ENCODE measurements at regions not wholly inside any gene's neighbourhood (a gene's known extent, or its start where the extent isn't known, plus 50 kb on each side); places are given as distances from the start of the nearest gene placed in this dataset.
"Not testable (repeated sequence)": the region's sequence is repeated elsewhere in the genome, so short reads cannot be mapped to it uniquely, and the experiment has no call there.

DNA sequence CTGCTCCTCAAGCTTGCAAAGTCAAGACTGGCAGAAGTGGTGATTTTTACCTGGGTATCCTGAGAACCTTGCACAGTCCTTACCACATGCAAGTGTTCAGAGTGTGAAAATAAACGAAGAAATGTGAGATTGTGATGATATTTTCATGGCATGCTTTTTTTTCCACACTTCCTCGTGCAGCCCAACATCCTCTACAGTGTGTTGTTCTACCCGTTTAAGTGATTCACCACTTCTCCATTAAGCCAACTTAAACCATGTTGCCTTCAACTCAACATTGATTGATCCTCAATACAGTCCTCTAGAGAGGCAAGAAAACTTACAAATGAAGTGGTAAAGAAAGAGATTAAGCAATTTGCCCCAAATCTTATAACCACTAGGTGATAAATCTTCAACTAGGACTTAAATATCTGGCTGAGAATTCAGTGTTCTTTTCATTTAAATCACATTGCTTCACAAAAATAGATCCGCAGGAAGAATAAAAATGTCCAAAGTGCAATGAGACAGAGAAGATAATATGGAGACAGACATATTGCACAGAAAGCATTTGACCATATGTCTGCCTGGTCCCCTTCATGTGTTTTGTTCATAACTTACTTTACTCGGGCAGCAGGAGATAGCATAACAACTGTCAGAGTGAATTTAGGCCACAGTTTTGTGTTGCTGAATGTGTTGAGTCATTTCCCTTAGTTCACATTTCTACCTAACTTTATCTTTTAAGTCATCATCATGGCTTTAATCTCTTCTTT, 75.8 kb upstream of the PARP8 start:
- DNase-seq: peak; percentile 38

DNA sequence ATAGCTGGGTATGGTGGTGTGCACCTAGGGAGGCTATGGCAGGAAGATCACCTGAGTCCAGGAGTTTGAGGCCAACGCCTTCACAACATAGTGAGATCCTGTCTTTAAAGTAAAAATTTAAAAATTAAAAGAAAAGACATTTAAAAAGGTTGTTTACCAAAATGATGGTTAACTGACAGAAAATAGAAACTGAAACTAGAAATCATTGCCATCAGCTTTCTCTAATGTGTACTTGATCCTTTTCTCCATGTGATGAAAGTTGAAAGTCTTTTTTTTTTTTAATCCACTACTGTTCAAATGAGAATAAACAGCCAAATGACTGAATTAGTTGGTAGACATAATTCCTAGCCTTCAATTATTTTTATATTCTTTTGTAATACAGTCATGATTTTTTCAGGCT, 75.1 kb upstream of the PARP8 start:
- DNase-seq: peak; percentile 27

- DNase-seq: peak; percentile 74
These were observed 72.8 kb upstream of the PARP8 start for GRCh38 chr5:50593681-50594080.

DNA sequence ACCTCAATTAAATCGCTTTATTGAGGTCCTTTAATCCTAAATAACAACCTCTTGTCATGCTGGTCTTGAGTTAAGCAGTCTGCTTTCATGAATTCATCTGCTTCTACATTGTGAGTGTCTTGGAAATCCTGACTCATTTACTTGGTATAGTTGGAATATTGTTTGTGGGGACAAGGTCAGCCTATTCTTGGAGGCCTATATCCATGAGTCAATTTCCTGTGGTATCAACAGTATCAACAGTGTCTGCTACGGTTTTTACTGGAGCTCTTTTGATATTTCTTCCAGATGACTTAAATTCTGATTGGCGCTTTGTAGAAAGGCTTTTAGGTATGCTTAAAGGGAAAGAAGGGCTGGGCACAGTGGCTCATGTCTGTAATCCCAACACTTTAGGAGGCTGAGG, 71.2 kb upstream of the PARP8 start:
- DNase-seq: no peak

GRCh38 chr5:50601576-50601975, 64.9 kb upstream of the PARP8 start:
- peak; percentile 24 for DNase-seq

GRCh38 chr5:50606179-50606578, 60.3 kb upstream of the PARP8 start:
- DNase-seq: no peak

DNA sequence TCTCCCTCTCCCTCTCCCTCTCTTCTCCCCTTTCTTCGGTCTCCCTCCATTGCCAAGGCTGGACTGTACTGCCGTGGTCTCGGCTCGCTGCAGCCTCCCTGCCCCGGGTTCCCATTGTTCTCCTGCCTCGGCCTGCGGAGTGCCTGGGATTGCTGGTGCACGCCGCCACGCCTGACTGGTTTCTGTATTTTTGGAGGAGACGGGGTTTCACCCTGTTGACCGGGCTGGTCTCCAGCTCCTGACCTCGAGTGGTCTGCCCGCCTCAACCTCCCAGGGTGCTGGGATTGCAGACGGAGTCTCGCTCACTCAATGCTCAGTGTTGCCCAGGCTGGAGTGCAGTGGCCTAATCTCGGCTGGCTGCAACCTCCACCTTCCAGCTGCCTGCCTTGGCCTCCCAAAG, 59.0 kb upstream of the PARP8 start:
- not testable (repeated sequence) for DNase-seq

GRCh38 chr5:50607953-50608705, 58.3 kb upstream of the PARP8 start:
- DNase-seq: not testable (repeated sequence)

DNA sequence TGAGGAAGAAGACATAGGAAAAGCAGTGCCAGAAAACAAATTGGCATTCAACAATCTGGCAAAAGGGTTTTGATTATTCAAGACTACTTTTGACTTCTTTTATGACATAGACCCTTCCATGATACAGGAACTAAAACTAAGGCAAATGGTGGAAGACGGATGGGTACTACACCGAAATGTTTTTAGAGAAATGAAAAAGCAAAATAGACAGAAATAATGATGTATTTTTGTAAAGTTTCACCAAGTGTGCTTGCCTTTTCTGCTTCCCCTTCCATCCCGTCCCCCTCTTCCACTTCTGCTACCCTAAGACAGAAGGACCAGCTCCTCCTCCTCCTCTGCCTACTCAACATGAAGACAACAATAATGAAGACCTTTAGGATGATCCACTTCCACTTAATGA, 53.4 kb upstream of the PARP8 start:
- not testable (repeated sequence) for DNase-seq
